ENCODE measurements at regions not wholly inside any gene's neighbourhood (a gene's known extent, or its start where the extent isn't known, plus 50 kb on each side); places are given as distances from the start of the nearest gene placed in this dataset.

- TF ChIP-seq ZBTB7A (IDR thresholded peaks at IDR 0.05; ENCODE audit: low read depth): no peak
- no peak for TF ChIP-seq USF1 (IDR thresholded peaks at IDR 0.05)
- no peak for TF ChIP-seq TEAD4 (IDR thresholded peaks at IDR 0.05)
Measured at GRCh38 chr6:169339731-169340309, 86.2 kb upstream of the THBS2 start.

DNA sequence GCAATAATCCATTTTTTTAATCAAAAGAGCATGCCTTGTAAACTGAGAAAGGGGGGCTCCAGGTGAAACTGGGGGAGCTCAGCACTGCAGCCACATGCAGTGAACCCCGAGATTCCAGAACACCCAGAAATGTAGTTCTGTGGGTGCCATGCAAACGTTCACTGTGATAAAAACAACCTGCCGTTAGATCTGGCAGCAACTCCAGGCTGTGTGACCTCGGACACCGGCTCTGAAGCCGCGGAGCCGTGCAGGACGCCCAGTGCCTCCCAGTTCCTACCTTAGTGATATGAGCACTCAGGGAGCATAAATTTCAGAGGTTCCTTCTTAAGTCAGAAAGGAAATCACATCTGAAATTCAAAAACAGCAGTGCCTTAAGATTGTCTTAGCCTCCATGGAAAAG lies 85.4 kb upstream of the THBS2 start:
- TF ChIP-seq, protein P1, sequence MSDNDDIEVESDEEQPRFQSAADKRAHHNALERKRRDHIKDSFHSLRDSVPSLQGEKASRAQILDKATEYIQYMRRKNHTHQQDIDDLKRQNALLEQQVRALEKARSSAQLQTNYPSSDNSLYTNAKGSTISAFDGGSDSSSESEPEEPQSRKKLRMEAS (IDR thresholded peaks at IDR 0.05): no peak
- TF ChIP-seq NFIC (IDR thresholded peaks at IDR 0.05) (no peak), EP300 (IDR thresholded peaks at IDR 0.05; ENCODE audit: borderline replicate concordance) (no peak), TAF1 (IDR thresholded peaks at IDR 0.05; ENCODE audit: low read depth) (no peak), CREB1 (IDR thresholded peaks at IDR 0.05; ENCODE audit: low read depth) (no peak), ZBTB7A (IDR thresholded peaks at IDR 0.05; ENCODE audit: low read depth) (no peak), TCF12 (IDR thresholded peaks at IDR 0.05; ENCODE audit: low read depth) (no peak), RAD21 (IDR thresholded peaks at IDR 0.05; ENCODE audit: low read depth) (no peak), FOXM1 (IDR thresholded peaks at IDR 0.05; ENCODE audit: borderline replicate concordance, low read depth) (no peak), YY1 (IDR thresholded peaks at IDR 0.05; ENCODE audit: low read depth) (no peak), TEAD4 (IDR thresholded peaks at IDR 0.05) (no peak)
- TF ChIP-seq, protein P2, sequence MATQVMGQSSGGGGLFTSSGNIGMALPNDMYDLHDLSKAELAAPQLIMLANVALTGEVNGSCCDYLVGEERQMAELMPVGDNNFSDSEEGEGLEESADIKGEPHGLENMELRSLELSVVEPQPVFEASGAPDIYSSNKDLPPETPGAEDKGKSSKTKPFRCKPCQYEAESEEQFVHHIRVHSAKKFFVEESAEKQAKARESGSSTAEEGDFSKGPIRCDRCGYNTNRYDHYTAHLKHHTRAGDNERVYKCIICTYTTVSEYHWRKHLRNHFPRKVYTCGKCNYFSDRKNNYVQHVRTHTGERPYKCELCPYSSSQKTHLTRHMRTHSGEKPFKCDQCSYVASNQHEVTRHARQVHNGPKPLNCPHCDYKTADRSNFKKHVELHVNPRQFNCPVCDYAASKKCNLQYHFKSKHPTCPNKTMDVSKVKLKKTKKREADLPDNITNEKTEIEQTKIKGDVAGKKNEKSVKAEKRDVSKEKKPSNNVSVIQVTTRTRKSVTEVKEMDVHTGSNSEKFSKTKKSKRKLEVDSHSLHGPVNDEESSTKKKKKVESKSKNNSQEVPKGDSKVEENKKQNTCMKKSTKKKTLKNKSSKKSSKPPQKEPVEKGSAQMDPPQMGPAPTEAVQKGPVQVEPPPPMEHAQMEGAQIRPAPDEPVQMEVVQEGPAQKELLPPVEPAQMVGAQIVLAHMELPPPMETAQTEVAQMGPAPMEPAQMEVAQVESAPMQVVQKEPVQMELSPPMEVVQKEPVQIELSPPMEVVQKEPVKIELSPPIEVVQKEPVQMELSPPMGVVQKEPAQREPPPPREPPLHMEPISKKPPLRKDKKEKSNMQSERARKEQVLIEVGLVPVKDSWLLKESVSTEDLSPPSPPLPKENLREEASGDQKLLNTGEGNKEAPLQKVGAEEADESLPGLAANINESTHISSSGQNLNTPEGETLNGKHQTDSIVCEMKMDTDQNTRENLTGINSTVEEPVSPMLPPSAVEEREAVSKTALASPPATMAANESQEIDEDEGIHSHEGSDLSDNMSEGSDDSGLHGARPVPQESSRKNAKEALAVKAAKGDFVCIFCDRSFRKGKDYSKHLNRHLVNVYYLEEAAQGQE (IDR thresholded peaks at IDR 0.05; ENCODE audit: low read depth): no peak

DNA sequence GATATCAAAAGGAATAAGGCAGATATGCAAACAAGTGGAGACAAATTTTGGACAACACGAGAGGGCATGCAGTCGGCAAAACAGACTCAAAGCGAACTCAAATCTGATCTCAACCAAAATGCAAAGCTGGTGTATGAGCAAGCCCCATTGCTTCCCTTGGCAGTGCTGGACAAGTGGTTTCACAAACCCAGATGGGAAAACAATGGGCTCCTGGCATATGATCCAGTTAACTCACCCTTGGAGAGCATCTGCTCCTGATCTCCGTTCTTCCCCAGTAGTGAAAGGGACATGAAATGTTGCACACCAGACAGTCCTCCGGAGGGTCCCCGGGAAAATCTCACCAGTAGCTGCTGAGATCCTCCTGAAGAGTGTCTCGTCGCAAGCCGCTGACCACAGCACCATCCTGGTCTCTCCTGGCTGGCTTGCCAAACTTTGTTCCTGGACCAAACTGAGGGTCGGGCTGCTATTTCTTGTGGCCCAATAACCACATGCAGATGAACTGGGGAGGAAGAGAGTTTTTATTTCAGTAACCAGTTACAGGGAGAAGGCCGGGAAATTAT lies 84.3 kb upstream of the THBS2 start:
- TF ChIP-seq, protein P1 (IDR thresholded peaks at IDR 0.05): no peak
- TF ChIP-seq EP300 (IDR thresholded peaks at IDR 0.05; ENCODE audit: borderline replicate concordance) (no peak), EGR1 (IDR thresholded peaks at IDR 0.05) (no peak), TCF12 (IDR thresholded peaks at IDR 0.05; ENCODE audit: low read depth) (no peak), NFIC (IDR thresholded peaks at IDR 0.05) (no peak), CREB1 (IDR thresholded peaks at IDR 0.05; ENCODE audit: low read depth) (no peak), YY1 (IDR thresholded peaks at IDR 0.05; ENCODE audit: low read depth) (no peak), ZBTB7A (IDR thresholded peaks at IDR 0.05; ENCODE audit: low read depth) (no peak), TEAD4 (IDR thresholded peaks at IDR 0.05) (no peak), TAF1 (IDR thresholded peaks at IDR 0.05; ENCODE audit: low read depth) (no peak), USF1 (IDR thresholded peaks at IDR 0.05) (no peak), RAD21 (IDR thresholded peaks at IDR 0.05; ENCODE audit: low read depth) (no peak)
- TF ChIP-seq, protein P2 (IDR thresholded peaks at IDR 0.05; ENCODE audit: low read depth): no peak

- TF ChIP-seq TEAD4 (IDR thresholded peaks at IDR 0.05): no peak
- no peak for TF ChIP-seq TCF12 (IDR thresholded peaks at IDR 0.05; ENCODE audit: low read depth)
- TF ChIP-seq EGR1 (IDR thresholded peaks at IDR 0.05): no peak
- no peak for TF ChIP-seq TAF1 (IDR thresholded peaks at IDR 0.05; ENCODE audit: low read depth)
- TF ChIP-seq CEBPB (IDR thresholded peaks at IDR 0.05): no peak
- no peak for TF ChIP-seq RAD21 (IDR thresholded peaks at IDR 0.05; ENCODE audit: low read depth)
- TF ChIP-seq NFIC (IDR thresholded peaks at IDR 0.05): no peak
- TF ChIP-seq FOXM1 (IDR thresholded peaks at IDR 0.05; ENCODE audit: borderline replicate concordance, low read depth): no peak
- TF ChIP-seq USF1 (IDR thresholded peaks at IDR 0.05): no peak
- TF ChIP-seq, protein P2 (IDR thresholded peaks at IDR 0.05; ENCODE audit: low read depth): no peak
- TF ChIP-seq, protein P1 (IDR thresholded peaks at IDR 0.05): no peak
- TF ChIP-seq YY1 (IDR thresholded peaks at IDR 0.05; ENCODE audit: low read depth): no peak
- TF ChIP-seq CREB1 (IDR thresholded peaks at IDR 0.05; ENCODE audit: low read depth): no peak
- no peak for TF ChIP-seq ZBTB7A (IDR thresholded peaks at IDR 0.05; ENCODE audit: low read depth)
- TF ChIP-seq EP300 (IDR thresholded peaks at IDR 0.05; ENCODE audit: borderline replicate concordance): no peak
Measured at GRCh38 chr6:169335301-169335700, 81.7 kb upstream of the THBS2 start.
